ENCODE measurements at regions not wholly inside any gene's neighbourhood (a gene's known extent, or its start where the extent isn't known, plus 50 kb on each side); places are given as distances from the start of the nearest gene placed in this dataset.

- Histone ChIP-seq H4K20me1 (ENCODE audit: insufficient read depth, low read length) (no peaks in the 10 kb centered on the region), H3K36me3 (ENCODE audit: insufficient read depth, low read length) (no peaks in the 10 kb centered on the region), H3K79me2 (ENCODE audit: insufficient read depth, low read length) (no peaks in the 10 kb centered on the region), H3K4me3 (ENCODE audit: low read depth in 1 of 2, low read length in 2 of 2) (no peak overlapping the region), H3K27me3 (ENCODE audit: insufficient read depth, low read length, poor library complexity) (peaks cover 7% of the 10 kb centered on the region), H3K4me2 (ENCODE audit: insufficient read depth, low read length) (no peak overlapping the region), H3K9me3 (ENCODE audit: insufficient read depth, low read length, severe bottlenecking) (no peaks in the 10 kb centered on the region), H3K9ac (ENCODE audit: low read depth, low read length) (no peak overlapping the region), H3K27ac (ENCODE audit: low read length) (no peak overlapping the region), H3K4me1 (ENCODE audit: insufficient read depth, low read length) (no peaks in the 10 kb centered on the region), H2AFZ (ENCODE audit: low read depth, low read length) (no peak overlapping the region)
- no peak for TF ChIP-seq CTCF (IDR thresholded peaks at IDR 0.05; ENCODE audit: borderline replicate concordance, extremely low read depth, low read length, poor library complexity, severe bottlenecking)
- no peak for TF ChIP-seq EZH2 (IDR thresholded peaks at IDR 0.05; ENCODE audit: borderline replicate concordance, low read depth, low read length, severe bottlenecking)
- DNase-seq (no peak), ATAC-seq (ENCODE audit: insufficient read depth, low read depth) (no peak)
Measured at GRCh38 chr11:45534132-45534531, 131.3 kb downstream of the CHST1 start.

GRCh38 chr11:45532546-45532945, 132.9 kb downstream of the CHST1 start:
- Histone ChIP-seq H3K4me3 (ENCODE audit: low read depth in 1 of 2, low read length in 2 of 2) (no peak overlapping the region), H3K4me1 (ENCODE audit: insufficient read depth, low read length) (no peaks in the 10 kb centered on the region), H4K20me1 (ENCODE audit: insufficient read depth, low read length) (no peaks in the 10 kb centered on the region), H3K4me2 (ENCODE audit: insufficient read depth, low read length) (no peak overlapping the region), H3K36me3 (ENCODE audit: insufficient read depth, low read length) (no peaks in the 10 kb centered on the region), H3K27me3 (ENCODE audit: insufficient read depth, low read length, poor library complexity) (peaks cover 7% of the 10 kb centered on the region), H3K9ac (ENCODE audit: low read depth, low read length) (no peak overlapping the region), H3K27ac (ENCODE audit: low read length) (no peak overlapping the region), H2AFZ (ENCODE audit: low read depth, low read length) (no peak overlapping the region), H3K9me3 (ENCODE audit: insufficient read depth, low read length, severe bottlenecking) (no peaks in the 10 kb centered on the region), H3K79me2 (ENCODE audit: insufficient read depth, low read length) (no peaks in the 10 kb centered on the region)
- ATAC-seq (ENCODE audit: insufficient read depth, low read depth) (no peak), DNase-seq (no peak)
- TF ChIP-seq CTCF (IDR thresholded peaks at IDR 0.05; ENCODE audit: borderline replicate concordance, extremely low read depth, low read length, poor library complexity, severe bottlenecking): no peak
- no peak for TF ChIP-seq EZH2 (IDR thresholded peaks at IDR 0.05; ENCODE audit: borderline replicate concordance, low read depth, low read length, severe bottlenecking)

- ATAC-seq (ENCODE audit: insufficient read depth, low read depth) (no peak), DNase-seq (no peak)
- TF ChIP-seq EZH2 (IDR thresholded peaks at IDR 0.05; ENCODE audit: borderline replicate concordance, low read depth, low read length, severe bottlenecking) (no peak), CTCF (IDR thresholded peaks at IDR 0.05; ENCODE audit: borderline replicate concordance, extremely low read depth, low read length, poor library complexity, severe bottlenecking) (no peak)
- Histone ChIP-seq H3K27ac (ENCODE audit: low read length) (no peak overlapping the region), H3K79me2 (ENCODE audit: insufficient read depth, low read length) (no peaks in the 10 kb centered on the region), H3K27me3 (ENCODE audit: insufficient read depth, low read length, poor library complexity) (peaks cover 11% of the 10 kb centered on the region), H3K4me1 (ENCODE audit: insufficient read depth, low read length) (no peaks in the 10 kb centered on the region), H3K4me2 (ENCODE audit: insufficient read depth, low read length) (no peak overlapping the region), H2AFZ (ENCODE audit: low read depth, low read length) (no peak overlapping the region), H3K36me3 (ENCODE audit: insufficient read depth, low read length) (no peaks in the 10 kb centered on the region), H3K4me3 (ENCODE audit: low read depth in 1 of 2, low read length in 2 of 2) (no peak overlapping the region), H3K9me3 (ENCODE audit: insufficient read depth, low read length, severe bottlenecking) (no peaks in the 10 kb centered on the region), H3K9ac (ENCODE audit: low read depth, low read length) (no peak overlapping the region), H4K20me1 (ENCODE audit: insufficient read depth, low read length) (no peaks in the 10 kb centered on the region)
Measured at GRCh38 chr11:45530776-45531175, 134.6 kb downstream of the CHST1 start.

GRCh38 chr11:45530111-45530510, 135.3 kb downstream of the CHST1 start:
- TF ChIP-seq EZH2 (IDR thresholded peaks at IDR 0.05; ENCODE audit: borderline replicate concordance, low read depth, low read length, severe bottlenecking) (no peak), CTCF (IDR thresholded peaks at IDR 0.05; ENCODE audit: borderline replicate concordance, extremely low read depth, low read length, poor library complexity, severe bottlenecking) (no peak)
- H4K20me1 ChIP-seq (ENCODE audit: insufficient read depth, low read length): no peaks in the 10 kb centered on the region
- no peak overlapping the region for H3K4me3 ChIP-seq (ENCODE audit: low read depth in 1 of 2, low read length in 2 of 2)
- no peaks in the 10 kb centered on the region for H3K4me1 ChIP-seq (ENCODE audit: insufficient read depth, low read length)
- no peak overlapping the region for H3K4me2 ChIP-seq (ENCODE audit: insufficient read depth, low read length)
- no peak for DNase-seq
- H3K9me3 ChIP-seq (ENCODE audit: insufficient read depth, low read length, severe bottlenecking): no peaks in the 10 kb centered on the region
- no peak overlapping the region for H3K9ac ChIP-seq (ENCODE audit: low read depth, low read length)
- H3K27me3 ChIP-seq (ENCODE audit: insufficient read depth, low read length, poor library complexity): peaks cover 11% of the 10 kb centered on the region
- no peaks in the 10 kb centered on the region for H3K79me2 ChIP-seq (ENCODE audit: insufficient read depth, low read length)
- no peak for ATAC-seq (ENCODE audit: insufficient read depth, low read depth)
- H3K36me3 ChIP-seq (ENCODE audit: insufficient read depth, low read length): no peaks in the 10 kb centered on the region
- no peak overlapping the region for H3K27ac ChIP-seq (ENCODE audit: low read length)
- no peak overlapping the region for H2AFZ ChIP-seq (ENCODE audit: low read depth, low read length)

Data from DND-41 (cell line).